HAP-1 (cell line): ENCODE measurements at regions not wholly inside any gene's neighbourhood (a gene's known extent, or its start where the extent isn't known, plus 50 kb on each side); places are given as distances from the start of the nearest gene placed in this dataset.
"Not testable (repeated sequence)": the region's sequence is repeated elsewhere in the genome, so short reads cannot be mapped to it uniquely, and the experiment has no call there.

Experiments
- DNase-seq, 2 experiments: peaks; one replicate each; pipeline ENCODE4 v3.0.0-alpha.2; 2016 to 2020; ENCODE audit warnings: low spot score in 2 of 2
- H3K27me3 ChIP-seq: fragments of 250-450 bp; sonication (Bioruptor Pico); 2 replicates; pipeline ENCODE4 v1.5.1; 2020; ENCODE audit warnings: low read depth, mild to moderate bottlenecking, moderate library complexity
- H3K36me3 ChIP-seq: fragments of 250-450 bp; sonication (Bioruptor Pico); replicated peaks from 2 replicates; pipeline ENCODE4 v1.5.1; 2020; ENCODE audit warnings: mild to moderate bottlenecking
- H3K4me1 ChIP-seq: fragments of 250-450 bp; sonication (Bioruptor Pico); 2 replicates; pipeline ENCODE4 v1.5.1; 2020; ENCODE audit warnings: mild to moderate bottlenecking
- H3K4me3 ChIP-seq: fragments of 250-450 bp; sonication (Bioruptor Pico); 2 replicates; pipeline ENCODE4 v1.5.1; 2020; ENCODE audit warnings: mild to moderate bottlenecking, moderate library complexity
- H3K9me3 ChIP-seq: fragments of 250-450 bp; sonication (Bioruptor Pico); 2 replicates; pipeline ENCODE4 v1.5.1; 2020; ENCODE audit warnings: mild to moderate bottlenecking, moderate library complexity
- in situ Hi-C: fragments of 300-500 bp; cut with MboI; formaldehyde crosslinking; loops from 3 replicates; pipeline ENCODE4 v1.14.3; 2020; ENCODE audit warnings: low sequenced_read_pairs, inconsistent platforms, mixed read lengths

- H3K36me3 ChIP-seq, DNase-seq, in situ Hi-C loops, H3K4me1 ChIP-seq, H3K4me3 ChIP-seq, H3K27me3 ChIP-seq, H3K9me3 ChIP-seq: not testable (repeated sequence)
Measured at GRCh38 chr13:44775290-44775689, 199.2 kb upstream of the TSC22D1 start.

GRCh38 chr13:44770951-44771350 is 194.8 kb upstream of the TSC22D1 start:
- no peak for DNase-seq
- Histone ChIP-seq H3K4me1 (no peaks in the 10 kb centered on the region), H3K9me3 (no peaks in the 10 kb centered on the region), H3K36me3 (no peaks in the 10 kb centered on the region), H3K4me3 (no peak overlapping the region), H3K27me3 (peaks cover 6% of the 10 kb centered on the region; the same call in 1 of the 2 replicates)
- in situ Hi-C loops, result no loop called here

GRCh38 chr13:44769686-44770085 is 193.6 kb upstream of the TSC22D1 start:
- no peaks in the 10 kb centered on the region for H3K4me1 ChIP-seq
- in situ Hi-C loops, result no loop called here
- no peak overlapping the region for H3K4me3 ChIP-seq
- peaks cover 6% of the 10 kb centered on the region; the same call in 1 of the 2 replicates for H3K27me3 ChIP-seq
- H3K36me3 ChIP-seq, result no peaks in the 10 kb centered on the region
- no peak for DNase-seq
- no peaks in the 10 kb centered on the region for H3K9me3 ChIP-seq

- in situ Hi-C loops, result no loop called here
- no peak overlapping the region for H3K4me3 ChIP-seq
Measured at GRCh38 chr13:44768775-44769581, 192.8 kb upstream of the TSC22D1 start.

DNA sequence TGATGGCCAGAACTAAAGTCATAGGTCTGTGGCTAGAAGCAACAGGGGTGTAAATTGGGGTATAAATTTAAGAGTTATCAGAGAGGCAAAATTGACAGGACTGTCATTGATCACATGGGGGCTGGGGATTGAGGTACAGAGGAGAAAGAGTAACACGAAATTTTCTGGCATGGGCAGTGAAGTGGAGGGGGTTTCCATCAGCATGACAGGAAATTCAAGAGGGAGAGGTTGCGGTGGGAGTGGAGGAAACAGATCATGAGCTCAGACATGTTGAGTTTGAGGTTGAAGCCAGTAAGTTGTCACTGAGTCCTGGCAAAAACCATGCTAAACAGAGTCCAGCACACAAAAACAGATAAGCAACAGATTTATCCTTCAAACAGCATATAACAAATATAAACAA is 192.1 kb upstream of the TSC22D1 start:
- Histone ChIP-seq H3K27me3 (peaks cover 6% of the 10 kb centered on the region; the same call in 1 of the 2 replicates), H3K4me3 (no peak overlapping the region), H3K36me3 (no peaks in the 10 kb centered on the region), H3K4me1 (no peaks in the 10 kb centered on the region), H3K9me3 (no peaks in the 10 kb centered on the region)
- no peak for DNase-seq
- in situ Hi-C loops, result no loop called here

More at GRCh38 chr13:44768775-44769581, 192.8 kb upstream of the TSC22D1 start:
- no peak for DNase-seq
- H3K9me3 ChIP-seq, result no peaks in the 10 kb centered on the region
- H3K36me3 ChIP-seq, result no peaks in the 10 kb centered on the region
- H3K27me3 ChIP-seq, result peaks cover 6% of the 10 kb centered on the region; the same call in 1 of the 2 replicates
- no peaks in the 10 kb centered on the region for H3K4me1 ChIP-seq

DNA sequence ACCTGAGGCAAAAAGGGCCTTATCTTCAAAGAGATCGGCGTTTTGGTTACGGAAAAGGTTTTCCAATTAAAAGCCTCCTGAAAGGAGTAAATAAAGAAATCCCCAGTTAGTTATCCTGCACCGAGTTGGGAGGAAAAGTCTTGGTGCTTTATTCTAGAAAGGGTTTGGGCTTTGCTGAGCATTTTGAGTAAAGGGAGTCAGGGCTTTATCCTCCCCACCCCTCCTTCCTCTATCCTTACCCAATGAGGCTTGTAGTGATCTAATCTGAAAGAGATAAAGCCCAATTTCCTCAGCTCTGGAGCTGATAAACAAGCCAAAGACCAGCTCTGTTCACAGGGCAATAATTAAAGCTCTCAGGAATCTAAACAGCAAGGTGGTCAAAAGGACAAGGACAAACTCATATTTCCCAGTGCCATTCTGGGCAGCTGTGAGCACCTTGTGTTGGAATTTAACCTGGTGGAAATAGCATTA is 188.9 kb upstream of the TSC22D1 start:
- Histone ChIP-seq H3K9me3 (no peaks in the 10 kb centered on the region), H3K4me1 (no peaks in the 10 kb centered on the region), H3K4me3 (no peak overlapping the region), H3K27me3 (peaks cover 4% of the 10 kb centered on the region; the same call in 1 of the 2 replicates), H3K36me3 (no peaks in the 10 kb centered on the region)
- DNase-seq, result no peak
- in situ Hi-C loops, result no loop called here

DNA sequence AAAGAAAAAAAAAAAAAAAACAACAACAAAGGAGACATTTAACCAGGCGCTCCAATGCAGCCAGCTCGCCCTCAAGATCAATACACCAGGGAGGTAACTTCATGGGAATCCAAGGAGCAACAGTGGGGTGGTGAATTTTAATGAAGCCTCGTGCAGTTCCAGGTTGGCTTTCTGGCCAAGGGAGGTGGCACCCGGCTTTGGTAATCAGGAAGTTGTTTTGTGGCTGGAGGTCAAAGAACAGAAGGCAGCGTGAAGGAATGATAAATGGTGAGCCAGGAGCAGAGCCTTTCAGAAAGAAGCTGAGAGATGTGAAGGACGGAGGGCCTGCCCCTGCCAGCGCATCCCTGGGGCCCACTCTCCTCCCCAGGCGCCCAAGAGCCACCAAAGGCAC is 188.2 kb upstream of the TSC22D1 start:
- H3K9me3 ChIP-seq, result no peaks in the 10 kb centered on the region
- in situ Hi-C loops, result no loop called here
- DNase-seq, result no peak
- H3K4me1 ChIP-seq, result no peaks in the 10 kb centered on the region
- no peaks in the 10 kb centered on the region for H3K36me3 ChIP-seq
- H3K4me3 ChIP-seq, result no peak overlapping the region
- H3K27me3 ChIP-seq, result no peaks in the 10 kb centered on the region

GRCh38 chr13:44763615-44764301 is 187.6 kb upstream of the TSC22D1 start:
- no peak overlapping the region for H3K4me3 ChIP-seq
- H3K27me3 ChIP-seq, result no peaks in the 10 kb centered on the region
- H3K36me3 ChIP-seq, result no peaks in the 10 kb centered on the region
- H3K4me1 ChIP-seq, result no peaks in the 10 kb centered on the region
- DNase-seq, result no peak
- H3K9me3 ChIP-seq, result no peaks in the 10 kb centered on the region
- in situ Hi-C loops, result no loop called here

- H3K4me1 ChIP-seq, result no peaks in the 10 kb centered on the region
- no peak overlapping the region for H3K4me3 ChIP-seq
- no peaks in the 10 kb centered on the region for H3K9me3 ChIP-seq
- H3K27me3 ChIP-seq, result no peaks in the 10 kb centered on the region
- no peak for DNase-seq
- in situ Hi-C loops, result no loop called here
- H3K36me3 ChIP-seq, result no peaks in the 10 kb centered on the region
Measured at GRCh38 chr13:44762911-44763310, 186.8 kb upstream of the TSC22D1 start.

GRCh38 chr13:44760434-44760833 is 184.3 kb upstream of the TSC22D1 start:
- Histone ChIP-seq H3K9me3 (no peaks in the 10 kb centered on the region), H3K4me1 (no peaks in the 10 kb centered on the region), H3K4me3 (no peak overlapping the region), H3K36me3 (no peaks in the 10 kb centered on the region), H3K27me3 (no peaks in the 10 kb centered on the region)
- no peak for DNase-seq
- in situ Hi-C loops, result no loop called here

GRCh38 chr13:44759384-44760360 is 183.5 kb upstream of the TSC22D1 start:
- no peak for DNase-seq
- in situ Hi-C loops, result no loop called here
- H3K9me3 ChIP-seq, result no peaks in the 10 kb centered on the region
- no peaks in the 10 kb centered on the region for H3K36me3 ChIP-seq
- no peaks in the 10 kb centered on the region for H3K4me1 ChIP-seq
- no peaks in the 10 kb centered on the region for H3K27me3 ChIP-seq
- H3K4me3 ChIP-seq, result no peak overlapping the region

- in situ Hi-C loops, result no loop called here
- DNase-seq, result no peak
- H3K4me1 ChIP-seq, result no peaks in the 10 kb centered on the region
- no peaks in the 10 kb centered on the region for H3K9me3 ChIP-seq
- no peaks in the 10 kb centered on the region for H3K27me3 ChIP-seq
- no peaks in the 10 kb centered on the region for H3K36me3 ChIP-seq
- no peak overlapping the region for H3K4me3 ChIP-seq
Measured at GRCh38 chr13:44758630-44759383, 182.7 kb upstream of the TSC22D1 start.

DNA sequence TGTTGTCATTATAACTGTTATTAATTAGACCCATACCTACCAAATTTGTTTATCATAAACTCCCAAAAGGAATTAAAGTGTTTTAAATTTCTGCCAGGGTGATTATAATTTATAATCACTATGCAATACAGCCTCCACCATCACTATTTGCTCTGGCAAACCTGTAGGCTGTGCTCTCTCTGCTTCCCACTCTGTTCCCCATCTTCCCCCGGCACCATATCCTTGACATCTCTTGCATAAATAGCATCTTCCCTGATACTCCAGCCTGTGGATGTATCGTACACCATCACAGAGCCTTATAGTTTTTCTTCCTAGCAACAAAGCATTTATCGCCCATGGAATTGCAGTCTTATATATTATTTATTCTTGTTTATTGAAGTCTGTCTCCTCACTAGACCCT is 181.5 kb upstream of the TSC22D1 start:
- H3K36me3 ChIP-seq, result no peaks in the 10 kb centered on the region
- no peak for DNase-seq
- H3K9me3 ChIP-seq, result no peaks in the 10 kb centered on the region
- no peaks in the 10 kb centered on the region for H3K27me3 ChIP-seq
- H3K4me1 ChIP-seq, result no peaks in the 10 kb centered on the region
- H3K4me3 ChIP-seq, result no peak overlapping the region
- in situ Hi-C loops, result no loop called here
